Muscle layer of colon (tissue), 2 donors: ENCODE measurements at regions not wholly inside any gene's neighbourhood (a gene's known extent, or its start where the extent isn't known, plus 50 kb on each side); places are given as distances from the start of the nearest gene placed in this dataset.

Experiments
- H3K27ac ChIP-seq: one replicate; pipeline ENCODE4 v1.7.0; 2013; ENCODE audit warnings: low read depth, mild to moderate bottlenecking, low read length, moderate library complexity
- H3K27me3 ChIP-seq, 2 donors: one replicate each; pipeline ENCODE4 v1.7.0; 2013; ENCODE audit warnings: low read length in 2 of 2, mild to moderate bottlenecking in 2 of 2; ENCODE audit not compliant: insufficient read depth in 2 of 2, control insufficient read depth in 1 of 2
- H3K36me3 ChIP-seq: one replicate; pipeline ENCODE4 v1.7.0; 2013; ENCODE audit warnings: mild to moderate bottlenecking, low read length; ENCODE audit not compliant: insufficient read depth
- H3K4me1 ChIP-seq: one replicate; pipeline ENCODE4 v1.7.0; 2013; ENCODE audit warnings: mild to moderate bottlenecking, low read length; ENCODE audit not compliant: insufficient read depth
- H3K4me3 ChIP-seq, 2 donors: one replicate each; pipeline ENCODE4 v1.7.0; 2013; ENCODE audit warnings: low read length in 2 of 2, low read depth in 1 of 2, mild to moderate bottlenecking in 1 of 2, moderate library complexity in 1 of 2
- H3K9ac ChIP-seq: one replicate; pipeline ENCODE4 v1.7.0; 2013; ENCODE audit warnings: low read length
- H3K9me3 ChIP-seq: one replicate; pipeline ENCODE4 v1.7.0; 2013; ENCODE audit warnings: mild to moderate bottlenecking, low read length
- donor health status: abdominal sarcoma.
- donor health status: Adenocarcinoma of cecum.

- Histone ChIP-seq H3K9me3 (no peaks in the 10 kb centered on the region), H3K27me3 (no peaks in the 10 kb centered on the region), H3K36me3 (no peaks in the 10 kb centered on the region), H3K4me3 (no peak overlapping the region), H3K9ac (no peak overlapping the region), H3K4me1 (no peaks in the 10 kb centered on the region), H3K27ac (no peak overlapping the region)
Observed at GRCh38 chr18:25423267-25423666, 71.3 kb upstream of the ZNF521 start.

GRCh38 chr18:25422230-25422629, 70.3 kb upstream of the ZNF521 start:
- H3K27me3 ChIP-seq, result no peaks in the 10 kb centered on the region
- no peak overlapping the region for H3K4me3 ChIP-seq
- no peaks in the 10 kb centered on the region for H3K4me1 ChIP-seq
- no peak overlapping the region for H3K9ac ChIP-seq
- no peaks in the 10 kb centered on the region for H3K9me3 ChIP-seq
- H3K36me3 ChIP-seq, result no peaks in the 10 kb centered on the region
- H3K27ac ChIP-seq, result no peak overlapping the region

- H3K4me1 ChIP-seq, result no peaks in the 10 kb centered on the region
- no peak overlapping the region for H3K27ac ChIP-seq
- no peak overlapping the region for H3K4me3 ChIP-seq
- H3K9me3 ChIP-seq, result no peaks in the 10 kb centered on the region
- H3K9ac ChIP-seq, result no peak overlapping the region
- H3K36me3 ChIP-seq, result no peaks in the 10 kb centered on the region
- no peaks in the 10 kb centered on the region for H3K27me3 ChIP-seq
Observed at GRCh38 chr18:25420077-25420825, 68.3 kb upstream of the ZNF521 start.

GRCh38 chr18:25416374-25416773, 64.4 kb upstream of the ZNF521 start:
- Histone ChIP-seq H3K4me3 (no peak overlapping the region), H3K9ac (no peak overlapping the region), H3K27me3 (no peaks in the 10 kb centered on the region), H3K27ac (no peak overlapping the region), H3K36me3 (no peaks in the 10 kb centered on the region), H3K4me1 (no peaks in the 10 kb centered on the region), H3K9me3 (no peaks in the 10 kb centered on the region)

GRCh38 chr18:25409971-25410370, 58.0 kb upstream of the ZNF521 start:
- no peaks in the 10 kb centered on the region for H3K27me3 ChIP-seq
- no peak overlapping the region for H3K27ac ChIP-seq

GRCh38 chr18:25408293-25408692, 56.3 kb upstream of the ZNF521 start:
- no peaks in the 10 kb centered on the region for H3K27me3 ChIP-seq
- H3K4me3 ChIP-seq, result no peak overlapping the region
- H3K36me3 ChIP-seq, result no peaks in the 10 kb centered on the region
- no peak overlapping the region for H3K27ac ChIP-seq
- H3K9ac ChIP-seq, result no peak overlapping the region
- no peaks in the 10 kb centered on the region for H3K9me3 ChIP-seq
- no peaks in the 10 kb centered on the region for H3K4me1 ChIP-seq

More at GRCh38 chr18:25409971-25410370, 58.0 kb upstream of the ZNF521 start:
- no peaks in the 10 kb centered on the region for H3K36me3 ChIP-seq
- no peak overlapping the region for H3K9ac ChIP-seq
- no peaks in the 10 kb centered on the region for H3K9me3 ChIP-seq
- no peak overlapping the region for H3K4me3 ChIP-seq
- H3K4me1 ChIP-seq, result no peaks in the 10 kb centered on the region
